ENCODE measurements at regions not wholly inside any gene's neighbourhood (a gene's known extent, or its start where the extent isn't known, plus 50 kb on each side); places are given as distances from the start of the nearest gene placed in this dataset.
A peak's percentile ranks its signal among the peaks of the same experiment; 100 is the strongest.

DNA sequence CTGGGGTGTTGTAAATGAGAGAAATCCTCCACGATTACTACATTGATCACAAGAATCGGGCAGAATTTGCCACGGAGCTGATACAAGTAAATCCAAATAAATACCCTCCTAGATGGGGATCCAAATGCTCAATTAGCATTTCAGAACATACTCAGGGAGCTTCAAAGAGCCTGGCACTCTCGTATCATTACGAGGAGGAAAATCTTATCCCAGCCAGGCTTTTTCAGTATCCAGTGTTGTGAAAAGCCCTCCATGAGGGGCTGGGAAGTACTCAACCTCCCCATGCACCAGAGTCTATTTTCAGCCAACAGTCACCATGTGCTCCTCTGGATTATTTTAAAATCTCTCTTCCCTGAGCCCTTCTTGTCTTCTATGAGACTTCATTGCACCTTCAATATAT, 122.6 kb upstream of the ARRDC4 start:
- Histone ChIP-seq H3K79me1 (ENCODE audit: low read depth, low read length) (no peaks in the 10 kb centered on the region), H3K4me1 (ENCODE audit: control insufficient read depth in 2 of 2, insufficient read depth in 1 of 2, low read depth in 1 of 2, low read length in 2 of 2) (no peaks in the 10 kb centered on the region), H2AFZ (ENCODE audit: low read length) (no peak overlapping the region), H3K14ac (ENCODE audit: low read length) (no peak overlapping the region), H3K9me3 (replicated peaks in 1 of 2; ENCODE audit: control insufficient read depth in 2 of 2, insufficient read depth in 1 of 2, low read depth in 1 of 2, low read length in 2 of 2) (peaks cover 0 to 3% of the 10 kb centered on the region in 2 donors), H3K4me3 (ENCODE audit: low read length in 2 of 2) (no peak overlapping the region), H3K9ac (ENCODE audit: low read depth, low read length, poor library complexity) (no peak overlapping the region), H3K27me3 (ENCODE audit: control insufficient read depth in 3 of 3, insufficient read depth in 3 of 3, low read depth in 1 of 3, low read length in 3 of 3) (no peaks in the 10 kb centered on the region), H2BK120ac (ENCODE audit: low read depth, low read length) (no peak overlapping the region), H4K91ac (ENCODE audit: low read depth, low read length, poor library complexity) (no peak overlapping the region), H3K27ac (replicated peaks; ENCODE audit: low read length) (no peak overlapping the region), H2BK5ac (ENCODE audit: low read length) (no peak overlapping the region), H2AK5ac (ENCODE audit: low read depth, low read length) (no peak overlapping the region), H3K4ac (ENCODE audit: low read length) (no peak overlapping the region), H2BK15ac (ENCODE audit: low read length) (no peak overlapping the region), H2BK12ac (ENCODE audit: low read length) (no peak overlapping the region), H3K23ac (ENCODE audit: low read depth, low read length, poor library complexity) (no peak overlapping the region), H3K4me2 (ENCODE audit: insufficient read depth, low read length, poor library complexity, severe bottlenecking) (no peak overlapping the region), H3K18ac (ENCODE audit: low read length) (no peak overlapping the region), H3K36me3 (replicated peaks in 1 of 2; ENCODE audit: control insufficient read depth in 2 of 2, insufficient read depth in 2 of 2, low read length in 2 of 2) (no peaks in the 10 kb centered on the region), H4K8ac (ENCODE audit: low read depth, low read length) (no peak overlapping the region)
- no peak for DNase-seq (ENCODE audit: low spot score)
- WGBS, 2 donors (ENCODE audit: extremely low coverage in 2 of 2, insufficient read length in 2 of 2, insufficient replicate concordance in 1 of 2): no CpG with 5 or more reads among the region's 5 CpGs

DNA sequence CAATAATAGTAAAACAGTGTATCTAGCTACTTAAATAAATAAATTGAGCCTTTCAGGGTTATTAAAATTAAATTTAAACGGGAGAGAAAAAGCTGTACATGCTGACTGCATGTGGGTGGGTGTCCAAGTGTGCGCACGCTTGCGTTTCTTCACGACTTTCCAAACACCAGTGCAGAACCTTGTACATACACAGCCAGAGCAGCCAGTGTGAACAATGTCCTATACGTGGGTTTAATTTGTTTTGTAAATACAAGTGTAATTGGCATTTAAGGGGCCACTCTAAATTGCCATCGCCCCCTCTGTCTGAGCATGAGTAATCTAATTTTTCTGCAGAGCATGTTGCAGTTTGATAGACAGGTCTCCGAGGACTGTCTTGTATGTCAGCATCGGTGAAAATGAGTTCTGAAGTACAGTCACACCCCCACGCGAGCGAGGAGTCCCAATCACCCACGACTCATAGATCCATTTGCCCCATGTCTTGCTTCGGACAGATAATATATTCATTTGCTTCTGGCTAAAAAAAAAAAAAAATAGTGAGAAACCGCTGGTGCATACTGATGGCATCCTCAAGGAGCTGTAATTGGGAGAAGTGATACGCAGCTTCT, 121.8 kb upstream of the ARRDC4 start:
- Histone ChIP-seq H3K14ac (ENCODE audit: low read length) (no peak overlapping the region), H2BK15ac (ENCODE audit: low read length) (no peak overlapping the region), H3K27ac (replicated peaks; ENCODE audit: low read length) (no peak overlapping the region), H3K9ac (ENCODE audit: low read depth, low read length, poor library complexity) (no peak overlapping the region), H3K79me1 (ENCODE audit: low read depth, low read length) (no peaks in the 10 kb centered on the region), H3K4me3 (ENCODE audit: low read length in 2 of 2) (no peak overlapping the region), H3K23ac (ENCODE audit: low read depth, low read length, poor library complexity) (no peak overlapping the region), H3K4ac (ENCODE audit: low read length) (no peak overlapping the region), H2BK120ac (ENCODE audit: low read depth, low read length) (no peak overlapping the region), H4K91ac (ENCODE audit: low read depth, low read length, poor library complexity) (no peak overlapping the region), H3K27me3 (ENCODE audit: control insufficient read depth in 3 of 3, insufficient read depth in 3 of 3, low read depth in 1 of 3, low read length in 3 of 3) (no peaks in the 10 kb centered on the region), H3K9me3 (replicated peaks in 1 of 2; ENCODE audit: control insufficient read depth in 2 of 2, insufficient read depth in 1 of 2, low read depth in 1 of 2, low read length in 2 of 2) (no peaks in the 10 kb centered on the region), H3K18ac (ENCODE audit: low read length) (no peak overlapping the region), H4K8ac (ENCODE audit: low read depth, low read length) (no peak overlapping the region), H2AFZ (ENCODE audit: low read length) (no peak overlapping the region), H3K4me1 (ENCODE audit: control insufficient read depth in 2 of 2, insufficient read depth in 1 of 2, low read depth in 1 of 2, low read length in 2 of 2) (no peaks in the 10 kb centered on the region), H2BK5ac (ENCODE audit: low read length) (no peak overlapping the region), H2BK12ac (ENCODE audit: low read length) (no peak overlapping the region), H3K4me2 (ENCODE audit: insufficient read depth, low read length, poor library complexity, severe bottlenecking) (no peak overlapping the region), H3K36me3 (replicated peaks in 1 of 2; ENCODE audit: control insufficient read depth in 2 of 2, insufficient read depth in 2 of 2, low read length in 2 of 2) (no peaks in the 10 kb centered on the region), H2AK5ac (ENCODE audit: low read depth, low read length) (no peak overlapping the region)
- WGBS, 2 donors (ENCODE audit: extremely low coverage in 2 of 2, insufficient read length in 2 of 2, insufficient replicate concordance in 1 of 2): no CpG with 5 or more reads among the region's 16 CpGs
- DNase-seq (ENCODE audit: low spot score): no peak

DNA sequence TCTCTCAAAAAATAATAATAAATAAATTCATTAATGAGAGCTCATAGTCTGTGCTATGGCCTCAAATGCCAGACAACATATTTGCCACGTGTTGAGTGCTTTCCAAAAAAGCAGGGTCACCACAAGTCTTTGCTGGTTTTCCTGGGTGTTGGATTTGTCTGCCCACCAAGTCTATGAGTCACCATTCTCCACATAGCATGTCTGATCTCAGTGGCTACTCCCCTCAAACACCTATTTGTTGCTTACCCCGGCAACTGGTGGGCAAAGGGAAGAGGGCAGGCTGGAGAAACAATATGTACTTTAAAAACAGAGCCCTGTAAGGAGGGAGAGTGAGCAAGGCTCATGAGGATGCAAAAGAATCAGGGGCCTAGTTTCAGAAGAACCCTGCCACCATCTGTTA, 120.0 kb upstream of the ARRDC4 start:
- Histone ChIP-seq H3K9ac (ENCODE audit: low read depth, low read length, poor library complexity) (no peak overlapping the region), H3K23ac (ENCODE audit: low read depth, low read length, poor library complexity) (no peak overlapping the region), H3K27me3 (ENCODE audit: control insufficient read depth in 3 of 3, insufficient read depth in 3 of 3, low read depth in 1 of 3, low read length in 3 of 3) (no peaks in the 10 kb centered on the region), H3K18ac (ENCODE audit: low read length) (no peak overlapping the region), H3K14ac (ENCODE audit: low read length) (no peak overlapping the region), H2BK5ac (ENCODE audit: low read length) (no peak overlapping the region), H3K4ac (ENCODE audit: low read length) (no peak overlapping the region), H3K4me2 (ENCODE audit: insufficient read depth, low read length, poor library complexity, severe bottlenecking) (no peak overlapping the region), H3K27ac (replicated peaks; ENCODE audit: low read length) (no peak overlapping the region), H2BK12ac (ENCODE audit: low read length) (peak overlapping the region; percentile 11), H4K91ac (ENCODE audit: low read depth, low read length, poor library complexity) (no peak overlapping the region), H3K4me1 (ENCODE audit: control insufficient read depth in 2 of 2, insufficient read depth in 1 of 2, low read depth in 1 of 2, low read length in 2 of 2) (no peaks in the 10 kb centered on the region), H2BK120ac (ENCODE audit: low read depth, low read length) (no peak overlapping the region), H3K79me1 (ENCODE audit: low read depth, low read length) (no peaks in the 10 kb centered on the region), H2AK5ac (ENCODE audit: low read depth, low read length) (no peak overlapping the region), H4K8ac (ENCODE audit: low read depth, low read length) (no peak overlapping the region), H2AFZ (ENCODE audit: low read length) (no peak overlapping the region), H3K36me3 (replicated peaks in 1 of 2; ENCODE audit: control insufficient read depth in 2 of 2, insufficient read depth in 2 of 2, low read length in 2 of 2) (no peaks in the 10 kb centered on the region), H3K4me3 (ENCODE audit: low read length in 2 of 2) (no peak overlapping the region), H3K9me3 (replicated peaks in 1 of 2; ENCODE audit: control insufficient read depth in 2 of 2, insufficient read depth in 1 of 2, low read depth in 1 of 2, low read length in 2 of 2) (no peaks in the 10 kb centered on the region), H2BK15ac (ENCODE audit: low read length) (no peak overlapping the region)
- WGBS, 2 donors (ENCODE audit: extremely low coverage in 2 of 2, insufficient read length in 2 of 2, insufficient replicate concordance in 1 of 2): no CpG with 5 or more reads among the region's 2 CpGs
- no peak for DNase-seq (ENCODE audit: low spot score)

GRCh38 chr15:97841558-97841957, 118.9 kb upstream of the ARRDC4 start:
- Histone ChIP-seq H3K4ac (ENCODE audit: low read length) (no peak overlapping the region), H3K4me1 (ENCODE audit: control insufficient read depth in 2 of 2, insufficient read depth in 1 of 2, low read depth in 1 of 2, low read length in 2 of 2) (no peaks in the 10 kb centered on the region), H3K27me3 (ENCODE audit: control insufficient read depth in 3 of 3, insufficient read depth in 3 of 3, low read depth in 1 of 3, low read length in 3 of 3) (no peaks in the 10 kb centered on the region), H4K8ac (ENCODE audit: low read depth, low read length) (no peak overlapping the region), H3K79me1 (ENCODE audit: low read depth, low read length) (no peaks in the 10 kb centered on the region), H2AK5ac (ENCODE audit: low read depth, low read length) (no peak overlapping the region), H3K18ac (ENCODE audit: low read length) (no peak overlapping the region), H2BK5ac (ENCODE audit: low read length) (no peak overlapping the region), H3K4me3 (ENCODE audit: low read length in 2 of 2) (no peak overlapping the region), H3K4me2 (ENCODE audit: insufficient read depth, low read length, poor library complexity, severe bottlenecking) (no peak overlapping the region), H3K9ac (ENCODE audit: low read depth, low read length, poor library complexity) (no peak overlapping the region), H3K27ac (replicated peaks; ENCODE audit: low read length) (no peak overlapping the region), H4K91ac (ENCODE audit: low read depth, low read length, poor library complexity) (no peak overlapping the region), H2BK15ac (ENCODE audit: low read length) (no peak overlapping the region), H3K36me3 (replicated peaks in 1 of 2; ENCODE audit: control insufficient read depth in 2 of 2, insufficient read depth in 2 of 2, low read length in 2 of 2) (no peaks in the 10 kb centered on the region), H2AFZ (ENCODE audit: low read length) (no peak overlapping the region), H2BK12ac (ENCODE audit: low read length) (no peak overlapping the region), H2BK120ac (ENCODE audit: low read depth, low read length) (no peak overlapping the region), H3K14ac (ENCODE audit: low read length) (no peak overlapping the region), H3K23ac (ENCODE audit: low read depth, low read length, poor library complexity) (no peak overlapping the region), H3K9me3 (replicated peaks in 1 of 2; ENCODE audit: control insufficient read depth in 2 of 2, insufficient read depth in 1 of 2, low read depth in 1 of 2, low read length in 2 of 2) (no peaks in the 10 kb centered on the region)
- no CpG with 5 or more reads among the region's 3 CpGs for WGBS, 2 donors (ENCODE audit: extremely low coverage in 2 of 2, insufficient read length in 2 of 2, insufficient replicate concordance in 1 of 2)
- DNase-seq (ENCODE audit: low spot score): no peak
